HG03378 (cell line): ENCODE measurements at regions not wholly inside any gene's neighbourhood (a gene's known extent, or its start where the extent isn't known, plus 50 kb on each side); places are given as distances from the start of the nearest gene placed in this dataset.

ENCODE experiments used
- ATAC-seq: cut with Tn5 transposase; IDR thresholded peaks from one replicate; pipeline ENCODE4 v1.9.1; 2021; ENCODE audit warnings: mild to moderate bottlenecking, moderate library complexity; ENCODE audit not compliant: unreplicated experiment

DNA sequence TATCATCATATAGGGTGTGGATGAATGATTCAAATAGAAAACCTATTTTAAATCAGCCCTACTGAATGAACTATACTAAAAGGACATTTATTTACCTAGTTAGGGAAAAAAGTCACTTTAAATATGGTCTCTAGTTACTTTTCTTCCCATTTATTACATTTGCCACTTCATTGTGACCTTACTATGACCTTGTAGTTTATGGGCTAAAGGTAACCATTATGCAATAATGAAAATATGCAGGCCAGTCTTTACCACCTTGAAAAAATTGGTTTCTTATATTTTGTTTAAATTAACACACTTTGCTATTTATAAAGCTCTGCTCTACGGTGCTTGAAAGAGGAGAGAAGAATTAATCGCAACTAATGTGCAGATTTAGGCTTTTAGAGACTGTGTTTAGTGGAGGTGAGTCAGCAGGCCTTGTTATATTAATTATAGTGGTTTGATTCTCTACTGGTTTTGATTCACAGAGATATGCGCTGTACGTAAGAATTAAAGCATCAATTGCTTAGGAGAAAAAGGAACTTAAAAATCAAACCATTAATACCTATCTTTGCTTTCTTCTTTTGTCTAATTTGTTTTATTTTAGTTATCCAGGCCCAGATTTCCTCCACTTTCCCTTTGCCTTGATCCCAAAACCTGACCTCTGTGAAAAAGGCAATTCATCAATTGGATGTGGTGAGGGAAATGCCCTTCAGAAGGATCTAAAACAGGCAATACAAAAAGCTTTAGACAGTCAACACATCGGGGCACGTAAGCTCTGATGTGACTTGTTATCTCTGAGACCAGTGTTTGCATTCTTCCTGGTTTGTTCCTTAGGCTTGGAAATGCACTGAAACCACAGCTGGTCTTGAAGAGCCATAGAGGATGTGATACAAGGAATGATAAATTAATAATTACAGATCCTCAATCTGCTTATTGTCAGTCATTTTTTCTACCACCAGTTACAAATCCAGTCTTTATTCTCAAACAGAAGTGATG lies 141.2 kb upstream of the HDAC9 start:
- ATAC-seq, result no peak

DNA sequence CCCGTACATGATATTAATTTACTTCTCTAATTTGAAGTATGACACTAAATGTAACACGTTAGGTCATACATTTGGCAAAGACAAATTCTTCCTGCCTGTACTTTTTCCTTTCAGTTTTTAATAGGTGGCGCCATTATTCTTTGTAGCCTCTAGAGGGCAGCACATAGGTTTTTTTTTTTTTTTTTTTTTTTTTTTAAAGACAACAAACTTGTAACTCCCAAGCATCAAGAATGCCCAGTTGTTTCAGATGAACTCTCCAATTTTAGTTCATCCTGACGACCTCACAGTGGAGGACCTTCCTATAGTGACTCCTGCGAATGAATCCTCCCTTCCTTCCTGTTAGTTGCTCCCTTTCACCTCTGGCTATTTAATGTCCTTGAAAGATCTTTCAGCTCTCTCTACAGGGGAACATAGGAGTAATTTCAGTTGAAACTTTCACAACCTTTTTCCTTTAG lies 139.3 kb upstream of the HDAC9 start:
- ATAC-seq, result peak; percentile 41

DNA sequence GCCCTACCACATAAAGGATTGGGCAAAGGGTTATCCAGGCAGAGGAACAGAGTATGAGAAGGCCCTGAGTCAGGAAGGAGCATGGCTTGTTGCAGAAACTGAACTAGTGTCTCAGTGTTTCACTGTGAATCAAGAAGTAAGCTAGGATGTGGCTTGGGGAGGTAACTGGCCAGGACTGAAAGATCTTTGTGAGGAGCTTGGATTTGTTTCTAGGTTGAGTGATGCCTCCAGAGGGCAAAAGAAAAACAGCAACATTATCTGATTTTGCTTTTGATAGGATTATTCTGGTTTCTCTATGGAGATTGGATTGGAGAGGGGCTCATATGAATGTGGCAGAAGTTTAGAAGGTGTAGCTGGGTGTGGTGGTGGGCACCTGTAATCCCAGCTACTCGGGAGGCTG lies 137.9 kb upstream of the HDAC9 start:
- peak; percentile 57 for ATAC-seq

DNA sequence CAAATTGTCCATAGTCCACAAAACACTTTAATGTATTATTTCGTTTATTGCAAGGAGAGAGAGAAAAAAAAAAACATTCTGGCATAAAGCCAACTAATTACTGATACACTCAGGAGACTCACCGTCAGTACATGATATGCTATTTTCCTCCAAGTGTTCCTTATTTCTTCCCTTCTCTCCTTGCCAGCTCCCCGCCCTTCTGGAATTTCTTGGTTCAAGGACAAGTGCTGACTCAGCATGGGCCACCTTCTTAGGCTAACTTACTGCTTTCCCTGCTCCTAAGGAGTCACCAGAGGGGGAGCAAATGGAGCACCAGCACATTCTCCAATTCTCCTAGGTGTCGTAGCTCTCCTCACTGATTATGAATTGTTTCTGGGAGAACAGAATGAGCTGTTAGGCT lies 133.8 kb upstream of the HDAC9 start:
- ATAC-seq, result no peak

DNA sequence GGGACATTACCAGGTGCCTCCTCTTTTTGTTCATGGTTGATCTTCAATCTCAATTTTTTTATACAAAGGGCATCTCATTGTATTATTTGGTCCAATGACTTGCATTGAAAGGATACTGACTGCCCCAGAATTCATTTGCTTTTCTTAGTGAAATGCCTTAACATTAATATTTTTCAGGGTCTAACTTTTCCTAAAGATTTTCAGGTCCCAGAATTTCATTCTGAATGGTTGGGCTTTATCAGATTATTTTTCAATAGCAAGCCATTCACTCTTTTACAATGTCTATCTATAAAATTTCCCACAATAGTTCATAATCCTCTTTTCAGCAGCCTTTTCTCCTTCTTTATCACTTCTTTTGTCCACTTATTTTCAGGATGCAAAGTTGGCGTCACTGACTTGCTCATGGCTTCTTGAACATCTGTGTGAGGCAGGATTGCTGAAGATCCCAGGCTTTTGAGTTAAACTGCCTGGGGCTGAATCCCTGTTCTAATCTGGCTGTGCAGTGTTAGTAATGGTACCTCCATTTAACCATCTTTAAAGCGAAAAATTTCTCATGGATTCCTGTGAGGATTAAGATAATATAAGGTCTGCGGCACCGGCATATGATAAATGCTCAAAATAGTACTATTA lies 131.7 kb upstream of the HDAC9 start:
- ATAC-seq, result no peak

DNA sequence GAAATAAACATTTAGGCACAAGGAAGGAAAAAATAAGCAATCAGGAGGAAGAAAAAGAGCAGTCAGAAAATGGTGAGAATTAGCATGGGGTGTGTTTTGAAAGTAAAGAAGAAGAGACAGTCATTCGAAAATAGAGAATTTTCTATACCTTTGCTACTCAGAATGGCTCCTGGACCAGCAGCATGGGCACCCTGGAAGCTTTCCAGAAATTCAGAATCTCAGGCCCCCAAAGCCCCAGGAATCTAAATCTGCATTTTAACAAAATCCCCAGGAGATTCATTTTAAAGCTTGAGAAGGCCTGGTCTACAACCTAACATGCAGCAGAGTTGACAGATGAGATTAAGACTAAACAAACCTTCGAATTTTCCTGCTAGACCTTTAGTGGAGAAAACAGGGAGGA lies 131.2 kb upstream of the HDAC9 start:
- no peak for ATAC-seq

DNA sequence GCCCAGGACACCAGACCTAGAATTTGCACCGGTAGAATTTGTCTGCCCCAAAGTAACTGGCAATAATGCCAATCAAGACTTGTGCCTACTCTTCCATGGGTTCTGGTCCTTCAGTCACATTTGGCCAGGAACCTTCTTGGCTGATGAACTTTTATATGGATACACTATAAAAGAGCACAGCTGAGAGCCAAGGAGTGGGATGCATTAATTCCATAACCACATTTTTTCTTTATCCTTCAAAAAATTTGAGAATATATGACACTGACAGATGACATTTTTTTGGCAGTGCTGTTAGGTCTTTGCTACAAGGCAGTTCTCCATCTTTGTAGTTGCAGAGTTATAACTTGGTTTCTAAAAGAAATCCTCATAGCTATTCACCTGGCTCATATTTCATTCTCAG lies 129.2 kb upstream of the HDAC9 start:
- no peak for ATAC-seq

DNA sequence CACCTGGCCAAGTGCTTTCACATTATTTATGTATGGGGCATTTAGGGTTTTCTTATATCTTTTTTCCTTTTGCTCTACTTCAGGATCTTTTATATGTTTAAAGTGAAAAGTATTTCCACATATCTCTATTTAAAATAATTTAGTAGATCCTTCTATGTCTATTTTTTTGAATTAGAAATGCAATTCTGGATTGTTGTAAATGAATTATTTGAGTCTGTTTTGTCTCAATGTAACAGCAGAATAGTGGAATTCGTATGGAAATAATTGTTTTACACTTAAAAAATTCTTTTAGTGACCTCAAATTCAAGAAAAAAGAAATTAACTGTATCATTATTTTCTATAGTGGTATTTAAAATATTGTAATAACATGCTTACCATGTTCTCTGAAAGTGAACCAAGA lies 126.5 kb upstream of the HDAC9 start:
- ATAC-seq, result no peak

DNA sequence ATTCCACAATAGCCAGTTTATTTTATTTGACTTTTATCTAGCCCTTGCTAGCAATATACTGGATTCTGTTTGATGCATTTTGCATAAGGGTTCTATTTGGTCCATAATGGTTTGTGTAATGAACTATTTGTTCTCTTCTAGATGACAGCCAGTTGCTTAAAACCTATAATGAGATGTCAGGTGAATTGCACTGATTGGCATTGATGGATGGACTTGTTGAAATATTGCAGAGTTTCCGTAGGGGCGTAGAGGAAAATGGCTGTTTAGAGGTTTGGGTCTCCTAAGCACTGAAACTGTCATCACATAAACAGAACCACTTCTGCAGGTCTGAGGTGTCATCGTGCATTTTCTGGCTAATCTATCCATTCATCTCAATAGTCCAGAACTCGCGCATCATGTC lies 124.9 kb upstream of the HDAC9 start:
- no peak for ATAC-seq

DNA sequence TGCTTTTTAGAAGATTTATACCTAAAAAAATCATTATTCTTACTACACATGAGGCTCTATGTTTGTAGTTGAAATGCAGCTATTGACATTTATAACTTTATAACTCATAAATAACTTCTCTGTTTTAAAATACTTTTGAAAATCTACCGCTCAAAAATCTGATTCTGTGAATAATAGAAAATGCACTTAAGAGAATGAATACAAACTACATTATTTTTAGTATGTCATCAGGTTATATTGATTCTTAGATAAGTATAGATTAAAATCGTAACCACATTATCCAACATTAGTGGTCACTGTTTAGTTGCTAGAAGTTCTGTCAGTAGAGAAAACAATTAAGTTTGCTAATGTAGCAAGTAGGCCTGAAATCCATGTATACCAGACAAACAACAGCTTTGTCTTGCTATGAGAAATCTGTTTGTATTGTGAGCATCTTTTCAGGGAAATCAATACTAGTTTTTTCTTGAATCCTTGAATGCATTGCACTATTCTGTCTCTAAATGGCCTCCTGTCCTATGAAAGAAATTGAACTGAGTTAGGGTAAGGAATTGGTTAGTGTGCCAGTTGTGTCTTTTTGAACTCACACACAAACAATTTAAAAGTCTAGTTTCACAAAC lies 116.5 kb upstream of the HDAC9 start:
- ATAC-seq, result no peak

DNA sequence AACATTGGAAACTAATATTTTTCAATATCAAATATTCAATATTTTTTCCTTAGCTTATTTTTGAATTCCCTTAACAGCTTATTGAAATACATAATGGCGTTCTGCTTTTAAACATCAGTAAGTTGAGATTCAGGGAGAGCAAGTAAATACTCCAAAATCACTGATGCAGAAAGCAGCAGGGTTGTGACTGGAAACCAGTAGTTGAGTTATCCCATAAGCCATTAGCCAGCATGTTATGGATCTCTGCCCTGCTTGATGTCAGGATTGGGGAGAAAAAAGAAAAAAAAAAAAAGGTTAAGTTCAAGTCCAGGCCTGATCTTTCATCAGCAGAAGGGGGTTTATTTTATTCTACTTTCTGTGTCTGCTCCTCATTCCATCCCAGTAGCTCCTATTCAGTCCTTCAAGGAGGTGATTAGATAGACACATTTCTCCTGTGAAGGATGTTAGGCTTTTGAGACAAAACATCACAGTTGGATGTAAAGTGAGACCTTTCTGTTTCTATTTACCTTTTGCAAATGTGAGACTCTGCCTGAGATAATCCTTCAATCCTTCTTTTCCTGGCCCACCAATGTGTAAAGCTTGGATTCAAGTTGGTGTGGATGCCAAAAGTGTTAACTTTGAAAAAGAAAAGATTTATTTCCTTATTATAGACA lies 110.9 kb upstream of the HDAC9 start:
- no peak for ATAC-seq

DNA sequence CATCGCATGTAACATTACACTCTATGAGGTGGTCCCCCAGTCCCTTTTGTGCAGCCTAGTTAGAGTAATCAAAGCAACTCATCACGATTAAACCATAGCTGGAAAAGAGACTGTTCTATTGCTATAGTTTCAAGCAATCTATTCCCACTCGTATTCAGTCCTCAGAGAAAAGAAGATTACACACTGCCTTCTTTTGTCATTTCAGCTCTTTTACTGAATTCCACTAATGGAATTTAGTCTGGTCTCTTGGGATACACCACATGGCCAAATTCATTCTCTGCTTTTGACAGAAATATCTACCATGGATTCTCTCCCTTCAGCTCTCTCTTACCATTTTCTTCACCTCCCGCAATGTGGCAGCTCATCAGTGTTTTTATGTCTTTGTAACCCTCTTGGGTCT lies 108.9 kb upstream of the HDAC9 start:
- ATAC-seq, result no peak

DNA sequence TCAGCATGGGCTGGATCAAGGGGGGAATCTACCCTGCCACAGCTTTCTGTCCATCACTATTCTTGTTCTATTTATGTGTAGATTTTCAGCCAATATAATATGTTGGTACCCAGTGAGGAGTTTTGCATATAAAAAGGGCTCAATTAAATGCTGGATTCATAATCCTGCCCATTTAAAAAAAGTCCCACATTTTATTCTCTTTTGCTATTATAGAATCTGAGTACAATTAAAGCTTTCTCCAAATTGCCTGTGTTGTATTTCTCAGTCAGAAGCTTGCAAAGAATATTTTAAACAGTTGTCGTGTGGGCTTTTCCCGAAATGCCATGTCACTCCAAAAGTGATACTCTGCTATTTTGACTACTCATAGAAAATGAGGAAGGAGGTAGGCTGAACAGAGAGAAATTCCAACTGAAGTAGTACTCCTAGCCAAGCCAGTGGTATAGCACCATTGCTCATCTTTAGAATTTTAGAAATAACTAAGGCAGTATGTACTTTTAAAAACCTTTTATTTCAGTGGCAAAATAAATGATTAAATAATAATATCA lies 108.3 kb upstream of the HDAC9 start:
- ATAC-seq, result no peak

DNA sequence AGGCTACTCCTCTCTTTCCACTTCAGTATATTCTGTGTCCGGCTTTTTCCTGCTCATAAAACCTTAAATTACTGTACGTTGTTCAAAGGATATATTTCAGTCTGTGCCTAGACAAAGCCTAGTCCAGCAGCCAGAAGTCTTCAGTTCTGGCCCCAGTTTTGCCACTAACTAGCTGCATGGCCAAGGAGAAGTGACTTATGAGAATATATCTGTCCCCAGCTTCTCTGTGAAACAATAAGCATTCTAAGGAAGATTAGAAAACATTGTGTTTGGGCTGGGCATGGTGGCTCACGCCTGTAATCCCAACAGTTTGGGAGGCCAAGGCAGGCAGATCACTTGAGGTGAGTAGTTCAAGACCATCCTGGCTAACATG lies 105.0 kb upstream of the HDAC9 start:
- ATAC-seq, result no peak

DNA sequence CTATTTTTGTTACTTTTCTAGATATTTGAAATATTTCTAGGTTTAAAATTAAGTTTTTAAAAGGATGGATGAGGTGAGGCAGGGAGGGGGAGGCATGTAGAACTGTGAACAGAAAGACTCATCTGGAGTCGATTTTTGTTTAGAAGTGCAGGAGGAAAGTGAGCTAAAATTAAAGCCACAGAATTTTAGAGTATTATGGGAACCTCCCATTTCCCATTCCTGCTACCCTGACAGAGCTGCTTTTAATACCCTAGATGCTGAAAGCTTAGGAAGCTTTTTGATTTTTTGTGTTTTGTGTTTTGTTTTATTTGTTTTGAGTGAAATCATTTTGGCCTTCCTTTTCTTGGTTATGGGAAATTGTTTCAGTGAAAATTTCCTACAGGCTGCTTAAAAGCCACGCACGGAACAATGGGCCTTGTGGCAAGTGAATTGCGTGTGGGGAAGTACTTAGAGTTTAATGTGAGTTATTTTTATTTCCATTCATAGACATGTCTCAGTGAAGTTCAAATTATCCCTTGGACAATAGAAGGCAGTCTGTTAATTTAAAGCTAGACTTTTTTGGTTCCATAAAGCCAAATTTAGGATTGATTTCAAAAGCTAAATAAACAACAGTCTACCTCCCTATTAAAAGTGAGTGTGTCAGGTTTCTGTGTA lies 102.0 kb upstream of the HDAC9 start:
- ATAC-seq, result no peak

DNA sequence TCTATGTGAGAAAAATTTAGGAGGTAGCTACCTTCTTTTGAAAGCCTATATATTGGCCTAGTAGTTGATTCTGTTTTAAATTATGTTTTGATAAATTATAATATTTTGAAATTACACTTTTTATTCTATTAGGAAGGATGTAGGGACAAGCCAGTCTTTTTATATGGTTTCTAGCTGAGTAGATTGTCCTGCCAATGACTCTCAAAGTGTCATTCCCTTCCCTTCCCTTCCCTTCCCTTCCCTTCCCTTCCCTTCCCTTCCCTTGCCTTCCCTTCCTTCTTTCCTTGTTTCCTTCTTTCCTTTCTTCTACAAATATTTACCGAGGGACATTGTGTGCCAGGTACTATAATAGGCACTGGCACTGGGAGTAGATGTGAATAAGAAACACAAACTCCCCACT lies 99.7 kb upstream of the HDAC9 start:
- ATAC-seq, result no peak

DNA sequence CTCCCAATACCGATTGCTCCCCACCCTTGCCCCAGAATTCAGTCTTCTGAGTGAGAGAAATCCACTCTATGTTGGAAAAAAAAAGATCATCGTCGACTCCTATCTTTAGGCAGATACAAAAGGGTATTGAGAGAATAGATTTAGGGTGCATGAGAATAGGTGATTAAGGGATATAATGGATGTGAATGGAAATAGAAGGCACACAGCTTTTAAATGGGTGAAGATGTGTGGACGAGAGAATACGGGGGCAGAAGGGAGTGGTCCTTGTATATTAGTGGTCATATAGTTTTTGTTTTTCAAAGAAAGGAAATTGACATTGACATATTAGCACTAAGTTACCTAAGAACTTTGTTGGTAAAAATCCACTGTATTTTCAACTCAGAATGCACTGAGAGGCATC lies 98.6 kb upstream of the HDAC9 start:
- ATAC-seq, result no peak

DNA sequence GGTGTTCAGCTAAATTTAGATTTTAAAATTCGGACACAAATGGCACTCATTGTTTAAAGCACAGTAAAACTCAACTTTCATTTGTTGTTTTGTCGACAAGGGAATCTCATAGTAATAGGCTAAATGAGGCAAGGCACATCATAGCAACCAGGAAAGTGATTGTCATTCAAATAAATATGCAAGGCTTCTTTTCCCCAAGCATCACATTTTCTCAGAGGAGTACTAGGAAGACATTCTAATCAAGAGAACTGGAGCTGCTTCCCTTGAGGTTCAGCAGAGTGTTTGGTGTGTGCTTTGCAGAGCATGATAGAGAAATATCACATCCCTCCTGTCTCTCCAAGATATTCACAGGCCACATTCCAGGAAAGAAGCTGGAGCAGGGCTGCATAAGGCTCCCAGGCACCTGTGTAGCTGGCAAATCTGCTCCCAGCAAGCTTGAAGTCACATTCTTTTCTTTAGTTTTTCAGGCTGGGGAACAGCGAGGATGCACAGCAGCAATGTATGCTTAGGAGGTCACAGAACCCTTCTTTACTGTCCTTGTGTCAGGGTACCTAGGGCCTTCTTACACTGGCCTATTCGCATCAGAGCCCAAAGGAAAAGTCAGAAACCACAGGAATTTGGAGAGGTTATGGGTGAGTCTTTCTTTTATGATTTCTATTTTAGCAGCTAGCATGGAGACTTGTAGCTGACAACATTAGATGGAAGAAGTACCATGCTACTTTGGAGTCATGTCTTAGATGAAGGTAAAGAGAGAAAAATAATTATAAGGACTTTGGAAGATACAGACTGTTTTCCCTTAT lies 95.9 kb upstream of the HDAC9 start:
- no peak for ATAC-seq

DNA sequence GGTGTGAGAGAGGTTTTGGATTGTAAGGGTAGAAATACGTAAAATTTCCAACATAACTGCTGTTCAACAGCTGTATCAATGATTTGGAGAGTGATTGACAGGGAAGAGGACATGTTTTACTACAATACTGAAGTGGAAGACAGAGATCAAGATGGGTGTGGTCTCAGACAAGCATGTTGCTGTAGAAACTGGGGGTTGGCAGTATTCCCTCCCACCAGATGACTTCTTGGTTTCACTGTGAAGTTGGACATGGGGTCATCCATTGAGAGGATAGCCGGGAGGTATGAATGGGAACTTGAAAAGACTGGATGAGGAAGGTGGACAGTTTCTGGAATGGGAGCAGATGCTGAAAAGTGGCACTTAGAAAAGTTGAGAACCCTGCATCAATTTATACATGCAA lies 95.3 kb upstream of the HDAC9 start:
- ATAC-seq, result no peak

DNA sequence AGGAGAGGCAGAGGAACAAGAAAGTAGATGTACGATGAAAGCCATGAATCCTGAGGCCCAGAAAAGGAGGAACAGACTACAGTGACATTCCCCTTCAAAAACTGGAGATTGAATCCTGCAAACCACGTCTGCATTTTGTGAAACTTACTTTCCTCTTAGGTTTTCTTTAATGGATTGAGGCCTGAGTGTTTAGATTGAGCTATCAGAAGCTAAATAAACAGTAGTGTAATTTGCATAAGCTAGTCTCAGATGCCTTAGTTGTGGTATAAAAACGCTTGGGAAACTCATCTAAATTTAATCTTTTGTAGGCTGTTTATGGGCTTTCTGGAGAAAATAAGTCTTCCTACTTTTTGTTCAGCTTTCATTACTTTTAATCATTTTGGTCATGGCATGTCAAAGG lies 94.8 kb upstream of the HDAC9 start:
- no peak for ATAC-seq
